Smooth muscle cell (in vitro differentiated cells): ENCODE measurements at regions not wholly inside any gene's neighbourhood (a gene's known extent, or its start where the extent isn't known, plus 50 kb on each side); places are given as distances from the start of the nearest gene placed in this dataset.

Experiments
- DNase-seq: peaks from one replicate; lab custom pipeline; 2025; ENCODE audit not compliant: unreplicated experiment; lab: John Stamatoyannopoulos, UW
- H2AFZ ChIP-seq: fragments of 200-600 bp; sonication (generic); 2 replicates; pipeline ENCODE4 v1.6.0; 2016; ENCODE audit warnings: antibody characterized with exemption, low read depth, mild to moderate bottlenecking
- H3F3A ChIP-seq: fragments of 200-600 bp; sonication (generic); 2 replicates; pipeline ENCODE4 v1.6.0; 2017; ENCODE audit warnings: antibody characterized with exemption, low read depth
- H3K27ac ChIP-seq: fragments of 200-600 bp; sonication (generic); 2 replicates; pipeline ENCODE4 v1.5.1; 2016; ENCODE audit warnings: low read depth, mild to moderate bottlenecking
- H3K27me3 ChIP-seq: fragments of 200-600 bp; sonication (generic); 2 replicates; pipeline ENCODE4 v1.6.1; 2016; ENCODE audit warnings: low read depth, mild to moderate bottlenecking
- H3K36me3 ChIP-seq: fragments of 200-600 bp; sonication (generic); 2 replicates; pipeline ENCODE4 v1.5.1; 2016; ENCODE audit warnings: low read depth
- H3K4me1 ChIP-seq: fragments of 200-600 bp; sonication (generic); 2 replicates; pipeline ENCODE4 v1.5.1; 2016; ENCODE audit warnings: low read depth
- H3K4me2 ChIP-seq: fragments of 200-600 bp; sonication (generic); 2 replicates; pipeline ENCODE4 v1.6.0; 2016; ENCODE audit warnings: mild to moderate bottlenecking
- H3K4me3 ChIP-seq: fragments of 200-600 bp; sonication (generic); 2 replicates; pipeline ENCODE4 v1.5.1; 2016; ENCODE audit warnings: mild to moderate bottlenecking
- H3K79me2 ChIP-seq: fragments of 200-600 bp; sonication (generic); 2 replicates; pipeline ENCODE4 v1.6.0; 2016; ENCODE audit warnings: low read depth, mild to moderate bottlenecking
- H3K9ac ChIP-seq: fragments of 200-600 bp; sonication (generic); 2 replicates; pipeline ENCODE4 v1.6.0; 2016; ENCODE audit warnings: low read depth
- H3K9me3 ChIP-seq: fragments of 200-600 bp; sonication (generic); replicated peaks from 2 replicates; pipeline ENCODE4 v1.5.1; 2016; ENCODE audit warnings: low read depth
- H4K20me1 ChIP-seq: fragments of 200-600 bp; sonication (generic); 2 replicates; pipeline ENCODE4 v1.6.0; 2016; ENCODE audit warnings: low read depth
- WGBS: methylation state at CpG from one replicate; pipeline ENCODE4 v1.1.7; 2016; ENCODE audit warnings: low lambda C conversion rate; 5-methylcytosine and 5-hydroxymethylcytosine counted together
- TF ChIP-seq, protein P1 (sequence below): fragments of 200-600 bp; sonication (generic); IDR thresholded peaks from 2 replicates; pipeline ENCODE4 v1.5.1; 2017; ENCODE audit warnings: borderline replicate concordance, mild to moderate bottlenecking, antibody characterized with exemption; ENCODE audit not compliant: insufficient read depth, poor library complexity, severe bottlenecking

DNA sequence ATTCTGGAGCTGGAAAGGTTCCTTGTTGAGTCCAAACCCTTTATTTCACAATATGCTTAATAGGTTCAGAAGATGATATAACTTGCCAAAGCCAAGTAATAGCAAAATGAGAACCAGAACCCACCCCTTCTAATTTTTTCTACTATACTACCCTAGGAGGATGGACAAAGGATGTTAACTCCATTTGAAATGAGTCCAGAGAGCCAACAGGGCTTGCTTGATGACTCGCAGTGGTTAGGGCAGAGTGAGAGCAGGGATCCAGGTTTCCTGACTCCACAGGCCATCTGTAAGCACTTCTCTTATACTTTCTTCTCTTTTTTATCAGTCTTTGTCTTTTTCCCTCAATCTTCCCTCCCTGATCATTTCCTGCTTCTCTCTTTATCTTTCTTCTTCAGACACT is 668.1 kb downstream of the MED13L start:
- H3K27me3 ChIP-seq = no peaks in the 10 kb centered on the region
- H3F3A ChIP-seq = no peaks in the 10 kb centered on the region
- H2AFZ ChIP-seq = no peak overlapping the region
- H3K9ac ChIP-seq = no peak overlapping the region
- H3K36me3 ChIP-seq = no peaks in the 10 kb centered on the region
- no peaks in the 10 kb centered on the region for H3K4me1 ChIP-seq
- H4K20me1 ChIP-seq = no peaks in the 10 kb centered on the region
- H3K4me3 ChIP-seq = no peak overlapping the region
- DNase-seq = no peak
- WGBS = 60% methylated on average over 1 of the region's 1 CpG
- no peaks in the 10 kb centered on the region for H3K79me2 ChIP-seq
- TF ChIP-seq, protein P1, sequence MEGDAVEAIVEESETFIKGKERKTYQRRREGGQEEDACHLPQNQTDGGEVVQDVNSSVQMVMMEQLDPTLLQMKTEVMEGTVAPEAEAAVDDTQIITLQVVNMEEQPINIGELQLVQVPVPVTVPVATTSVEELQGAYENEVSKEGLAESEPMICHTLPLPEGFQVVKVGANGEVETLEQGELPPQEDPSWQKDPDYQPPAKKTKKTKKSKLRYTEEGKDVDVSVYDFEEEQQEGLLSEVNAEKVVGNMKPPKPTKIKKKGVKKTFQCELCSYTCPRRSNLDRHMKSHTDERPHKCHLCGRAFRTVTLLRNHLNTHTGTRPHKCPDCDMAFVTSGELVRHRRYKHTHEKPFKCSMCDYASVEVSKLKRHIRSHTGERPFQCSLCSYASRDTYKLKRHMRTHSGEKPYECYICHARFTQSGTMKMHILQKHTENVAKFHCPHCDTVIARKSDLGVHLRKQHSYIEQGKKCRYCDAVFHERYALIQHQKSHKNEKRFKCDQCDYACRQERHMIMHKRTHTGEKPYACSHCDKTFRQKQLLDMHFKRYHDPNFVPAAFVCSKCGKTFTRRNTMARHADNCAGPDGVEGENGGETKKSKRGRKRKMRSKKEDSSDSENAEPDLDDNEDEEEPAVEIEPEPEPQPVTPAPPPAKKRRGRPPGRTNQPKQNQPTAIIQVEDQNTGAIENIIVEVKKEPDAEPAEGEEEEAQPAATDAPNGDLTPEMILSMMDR = no peak
- H3K9me3 ChIP-seq = no peaks in the 10 kb centered on the region
- H3K27ac ChIP-seq = no peak overlapping the region
- H3K4me2 ChIP-seq = no peak overlapping the region

DNA sequence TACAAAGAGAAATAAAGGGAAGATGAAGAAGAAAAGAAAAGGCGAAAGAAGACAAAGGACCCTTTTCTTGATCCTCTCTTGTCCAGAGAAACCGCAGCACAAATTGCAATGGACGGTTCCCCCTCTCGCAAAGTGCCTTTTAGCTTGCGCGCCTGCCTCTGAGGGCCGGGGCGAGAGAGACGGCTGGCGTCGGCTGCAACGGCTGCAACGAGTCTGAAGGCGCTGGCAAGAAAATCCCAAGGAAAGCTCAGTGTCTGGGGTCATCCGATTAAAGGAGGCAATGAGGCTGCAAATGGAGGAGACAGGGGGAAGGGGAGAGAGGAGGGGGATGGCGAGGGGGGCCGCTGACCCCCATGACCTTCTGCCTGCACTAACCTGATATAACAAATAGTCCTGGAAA is 671.5 kb downstream of the MED13L start:
- H3K36me3 ChIP-seq = no peaks in the 10 kb centered on the region
- H4K20me1 ChIP-seq = no peaks in the 10 kb centered on the region
- H3K4me3 ChIP-seq = no peak overlapping the region
- no peaks in the 10 kb centered on the region for H3K27me3 ChIP-seq
- no peaks in the 10 kb centered on the region for H3K9me3 ChIP-seq
- H3K4me2 ChIP-seq = no peak overlapping the region
- no peak overlapping the region for H2AFZ ChIP-seq
- no peaks in the 10 kb centered on the region for H3K79me2 ChIP-seq
- H3K27ac ChIP-seq = no peak overlapping the region
- TF ChIP-seq, protein P1 = no peak
- H3K4me1 ChIP-seq = no peaks in the 10 kb centered on the region
- DNase-seq = no peak
- H3K9ac ChIP-seq = no peak overlapping the region
- H3F3A ChIP-seq = no peaks in the 10 kb centered on the region
- 87% methylated on average over 17 of the region's 17 CpGs for WGBS

DNA sequence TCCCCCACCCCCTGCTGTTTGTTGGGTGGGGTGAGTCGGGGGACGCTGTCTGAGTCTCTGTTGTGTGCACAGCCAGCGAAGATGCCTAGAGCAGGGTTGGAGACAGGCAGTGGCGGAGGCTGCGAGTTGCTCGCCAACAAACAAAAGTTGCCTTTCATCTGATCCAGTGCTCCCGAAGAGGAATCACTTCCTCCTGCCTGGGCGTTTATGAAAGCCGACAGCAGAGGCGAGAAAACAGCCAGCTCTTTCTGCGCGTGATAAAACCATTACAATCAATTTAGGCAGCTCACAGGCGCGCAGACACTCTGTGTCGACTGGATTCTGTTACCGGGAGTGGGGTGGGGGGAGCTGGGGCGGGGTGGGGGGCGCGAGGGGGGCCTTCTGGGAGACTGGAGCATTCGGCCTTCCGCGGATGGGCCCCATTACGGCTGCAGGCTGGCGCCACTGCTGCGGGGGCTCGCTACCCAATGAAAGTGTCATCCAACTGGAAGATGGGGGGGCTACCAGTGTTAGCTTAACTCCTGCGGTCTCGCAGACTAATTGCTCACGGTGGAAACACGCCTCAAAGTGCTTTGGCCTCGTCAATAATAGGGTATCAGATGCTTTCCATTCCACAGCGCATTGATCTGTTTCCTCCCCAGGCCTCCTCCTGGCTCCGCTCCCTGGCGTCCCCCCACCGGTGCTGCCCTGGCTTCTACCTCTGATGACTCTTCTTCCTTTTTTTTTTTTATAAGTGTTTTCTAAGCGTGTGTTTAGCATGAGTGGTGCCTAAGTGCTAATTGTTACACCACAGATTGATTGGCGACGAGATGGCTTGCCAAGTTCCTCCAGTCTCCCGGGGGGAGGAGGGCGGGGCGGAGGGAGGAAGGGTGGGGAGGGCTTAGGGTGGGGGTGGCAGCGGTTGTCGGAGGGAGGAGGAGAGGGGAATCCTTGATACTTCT is 678.4 kb downstream of the MED13L start:
- TF ChIP-seq, protein P1 = no peak
- peaks cover 4% of the 10 kb centered on the region for H3F3A ChIP-seq
- peak overlapping the region; percentile 74 for H2AFZ ChIP-seq
- no peaks in the 10 kb centered on the region for H3K36me3 ChIP-seq
- WGBS = 40% methylated on average over 41 of the region's 43 CpGs
- H4K20me1 ChIP-seq = no peaks in the 10 kb centered on the region
- no peak overlapping the region for H3K9ac ChIP-seq
- H3K27me3 ChIP-seq = no peaks in the 10 kb centered on the region
- no peaks in the 10 kb centered on the region for H3K79me2 ChIP-seq
- no peaks in the 10 kb centered on the region for H3K4me1 ChIP-seq
- no peak overlapping the region for H3K4me3 ChIP-seq
- H3K4me2 ChIP-seq = peak overlapping the region; percentile 76
- no peaks in the 10 kb centered on the region for H3K9me3 ChIP-seq
- no peak overlapping the region for H3K27ac ChIP-seq
- no peak for DNase-seq

DNA sequence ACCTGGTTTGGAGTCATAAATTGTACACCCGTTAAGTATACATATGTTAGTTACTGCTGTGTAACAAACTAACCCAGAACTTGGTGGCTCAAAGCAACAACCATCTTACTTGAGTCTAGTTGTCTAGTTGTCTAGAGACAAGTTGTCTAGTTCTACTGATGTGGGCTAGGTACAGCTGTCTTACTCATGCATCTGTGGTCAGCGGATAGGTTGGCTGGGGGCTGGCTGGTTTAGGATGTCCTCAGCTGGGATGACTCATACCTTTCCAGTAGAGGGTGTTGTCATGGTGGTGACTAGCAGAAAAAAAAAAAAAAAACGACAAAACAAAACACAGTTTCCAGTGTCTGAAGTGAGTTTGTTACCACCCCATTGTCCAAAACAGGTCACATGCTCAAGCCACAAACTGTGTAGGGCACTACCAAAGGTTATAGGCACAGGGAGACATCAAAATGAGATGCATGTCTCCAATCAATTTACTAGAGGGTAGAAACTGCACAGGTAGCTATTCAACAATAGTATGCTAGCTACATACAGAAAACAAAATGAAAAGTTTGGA is 680.3 kb downstream of the MED13L start:
- H3K9ac ChIP-seq = peak overlapping the region; percentile 33
- no peaks in the 10 kb centered on the region for H3K4me1 ChIP-seq
- DNase-seq = no peak
- TF ChIP-seq, protein P1 = no peak
- H3K36me3 ChIP-seq = no peaks in the 10 kb centered on the region
- H3K79me2 ChIP-seq = no peaks in the 10 kb centered on the region
- H3K27me3 ChIP-seq = no peaks in the 10 kb centered on the region
- H2AFZ ChIP-seq = no peak overlapping the region
- H4K20me1 ChIP-seq = no peaks in the 10 kb centered on the region
- no peak overlapping the region for H3K4me3 ChIP-seq
- no peaks in the 10 kb centered on the region for H3K9me3 ChIP-seq
- no peak overlapping the region for H3K4me2 ChIP-seq
- H3F3A ChIP-seq = peaks cover 4% of the 10 kb centered on the region
- peak overlapping the region; percentile 57 for H3K27ac ChIP-seq
- 42% methylated on average over 3 of the region's 3 CpGs for WGBS
